Lung (tissue), 11 donors: ENCODE measurements at regions not wholly inside any gene's neighbourhood (a gene's known extent, or its start where the extent isn't known, plus 50 kb on each side); places are given as distances from the start of the nearest gene placed in this dataset.
"Not testable (repeated sequence)": the region's sequence is repeated elsewhere in the genome, so short reads cannot be mapped to it uniquely, and the experiment has no call there.

Experiments
- ATAC-seq: fragments of 200-7000 bp; cut with Tn5 transposase; one replicate; pipeline ENCODE4 v1.9.1; 2020; ENCODE audit warnings: moderate number of reproducible peaks; ENCODE audit not compliant: insufficient read depth, low FRiP score
- DNase-seq, 3 donors: peaks; one replicate each; pipeline ENCODE4 v3.0.0-alpha.2; 2013 to 2017
- H3K27ac ChIP-seq, 2 donors: one replicate each; pipeline ENCODE4 v1.5.1; 2013; ENCODE audit warnings: mild to moderate bottlenecking in 2 of 2, moderate library complexity in 2 of 2, control low read depth in 1 of 2, inconsistent platforms in 1 of 2, low read depth in 1 of 2, low read length in 1 of 2
- H3K27me3 ChIP-seq, 3 donors: one replicate each; pipeline ENCODE4 v1.5.1; 2013; ENCODE audit warnings: low read length in 2 of 3; ENCODE audit not compliant: control insufficient read depth in 3 of 3, insufficient read depth in 3 of 3
- H3K36me3 ChIP-seq, 4 donors: one replicate each; pipeline ENCODE4 v1.5.1; 2013; ENCODE audit warnings: low read length in 4 of 4, mild to moderate bottlenecking in 1 of 4, moderate library complexity in 1 of 4; ENCODE audit not compliant: control insufficient read depth in 4 of 4, insufficient read depth in 4 of 4
- H3K4me1 ChIP-seq, 5 donors: one replicate each; pipeline ENCODE4 v1.5.1; 2013; ENCODE audit warnings: low read length in 5 of 5, mild to moderate bottlenecking in 2 of 5, moderate library complexity in 1 of 5; ENCODE audit not compliant: control insufficient read depth in 5 of 5, insufficient read depth in 5 of 5
- H3K4me3 ChIP-seq: one replicate; pipeline ENCODE4 v1.5.1; 2013; ENCODE audit warnings: mild to moderate bottlenecking, control low read depth, moderate library complexity
- H3K9ac ChIP-seq, 2 donors: one replicate each; pipeline ENCODE4 v1.5.1; 2013; ENCODE audit warnings: low read length in 2 of 2, control low read depth in 1 of 2; ENCODE audit not compliant: insufficient read depth in 1 of 2
- H3K9me3 ChIP-seq, 4 donors: one replicate each; pipeline ENCODE4 v1.5.1; 2013; ENCODE audit warnings: low read length in 3 of 4, mild to moderate bottlenecking in 1 of 4, moderate library complexity in 1 of 4; ENCODE audit not compliant: control insufficient read depth in 4 of 4, insufficient read depth in 3 of 4
- CTCF ChIP-seq: IDR thresholded peaks from 2 replicates; pipeline ENCODE4 v1.5.1; 2012; ENCODE audit warnings: mild to moderate bottlenecking; ENCODE audit errors: control extremely low read depth, extremely low read depth
- WGBS, 2 donors: extraction: QIAGEN DNeasy Blood & Tissue Kit; methylation state at CpG; one replicate each; pipeline ENCODE4 v1.1.7; 2013; 5-methylcytosine and 5-hydroxymethylcytosine counted together
- donor health status: control.
- donor health status: control.
- donor health status: Bipolar disorder and iron deficiency.
- donor health status: healthy.
- donor health status: DM: yes; HTN: yes; CAD: no.

DNA sequence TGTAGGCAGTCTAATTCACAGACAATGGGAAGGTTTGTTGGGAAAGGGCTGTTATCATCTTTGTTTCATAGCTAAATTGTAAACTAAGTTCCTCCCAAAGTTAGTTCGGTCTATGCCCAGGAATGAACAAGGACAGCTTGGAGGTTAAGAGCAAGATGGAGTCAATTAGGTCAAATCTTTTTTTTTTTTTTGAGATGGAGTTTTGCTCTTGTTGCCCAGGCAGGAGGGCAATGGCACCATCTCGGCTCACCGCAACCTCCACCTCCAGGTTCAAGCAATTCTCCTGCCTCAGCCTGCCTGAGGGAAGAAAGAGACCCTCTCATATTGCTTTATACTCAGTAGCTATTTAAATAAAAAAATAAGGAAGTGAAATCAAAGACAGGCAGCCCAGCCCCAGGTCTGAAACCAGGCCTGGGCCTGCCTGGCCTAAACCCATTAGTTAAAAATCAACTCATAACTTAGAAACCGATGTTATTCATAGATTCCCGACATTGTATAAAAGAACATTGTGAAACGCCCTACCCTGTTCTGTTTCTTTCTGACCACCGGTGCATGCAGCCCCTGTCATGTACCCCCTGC, 297.4 kb upstream of the SGCG start:
- Histone ChIP-seq H3K4me1 (no peaks in the 10 kb centered on the region), H3K9ac (no peak overlapping the region), H3K27ac (no peak overlapping the region), H3K9me3 (no peaks in the 10 kb centered on the region), H3K36me3 (no peaks in the 10 kb centered on the region), H3K4me3 (no peak overlapping the region), H3K27me3 (no peaks in the 10 kb centered on the region)
- no peak for TF ChIP-seq CTCF
- DNase-seq: no peak
- ATAC-seq: no peak
- WGBS, 2 donors: 89 to 91% methylated on average over 7 of the region's 7 CpGs

DNA sequence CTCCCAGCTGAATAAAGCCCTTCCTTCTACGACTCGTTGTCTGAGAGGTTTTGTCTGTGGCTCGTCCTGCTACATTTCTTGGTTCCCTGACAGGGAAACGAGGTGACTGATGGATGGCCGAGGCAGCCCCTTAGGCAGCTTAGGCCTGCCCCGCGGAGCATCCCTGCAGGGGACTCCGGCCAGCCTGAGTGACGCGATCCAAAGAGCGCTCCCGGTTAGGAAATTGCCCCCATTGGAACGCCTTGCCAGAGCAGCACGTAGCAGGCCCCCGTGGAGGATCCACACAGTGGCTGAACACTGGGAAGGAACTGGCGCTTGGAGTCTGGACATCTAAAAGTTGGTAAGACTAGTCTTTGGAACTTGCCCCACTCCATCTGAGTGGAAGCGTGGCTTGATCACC, 296.8 kb upstream of the SGCG start:
- H3K9me3 ChIP-seq: no peaks in the 10 kb centered on the region
- H3K27ac ChIP-seq: no peak overlapping the region
- TF ChIP-seq CTCF: no peak
- ATAC-seq (no peak), DNase-seq (no peak)
- H3K27me3 ChIP-seq: no peaks in the 10 kb centered on the region
- 86 to 91% methylated on average over 17 of the region's 17 CpGs for WGBS, 2 donors
- H3K36me3 ChIP-seq: no peaks in the 10 kb centered on the region
- H3K4me1 ChIP-seq: no peaks in the 10 kb centered on the region
- no peak overlapping the region for H3K9ac ChIP-seq
- H3K4me3 ChIP-seq: no peak overlapping the region

DNA sequence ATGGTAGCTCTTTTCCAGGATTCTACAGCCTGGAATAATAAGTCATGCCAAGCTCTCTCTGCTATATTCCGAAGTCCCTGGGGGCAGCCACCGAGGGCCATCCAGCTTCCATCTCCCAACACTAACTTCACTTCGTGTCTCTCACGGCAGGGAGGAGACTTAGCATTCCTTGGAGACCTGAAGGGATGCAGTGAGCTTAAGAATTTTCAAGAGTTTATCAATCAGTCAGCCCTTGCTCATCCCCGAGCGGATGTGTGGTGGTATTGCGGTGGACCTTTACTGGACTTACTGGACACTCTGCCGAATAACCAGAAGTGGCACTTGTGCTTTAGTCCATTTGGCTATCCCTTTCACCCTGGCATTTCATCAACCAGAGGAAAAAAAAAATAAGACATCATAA, 294.7 kb upstream of the SGCG start:
- 86 to 97% methylated on average over 7 to 8 of the region's 8 CpGs for WGBS, 2 donors
- H3K27ac ChIP-seq, H3K9ac ChIP-seq, H3K4me1 ChIP-seq, DNase-seq, H3K27me3 ChIP-seq, H3K36me3 ChIP-seq, H3K4me3 ChIP-seq, H3K9me3 ChIP-seq, ATAC-seq: not testable (repeated sequence)

DNA sequence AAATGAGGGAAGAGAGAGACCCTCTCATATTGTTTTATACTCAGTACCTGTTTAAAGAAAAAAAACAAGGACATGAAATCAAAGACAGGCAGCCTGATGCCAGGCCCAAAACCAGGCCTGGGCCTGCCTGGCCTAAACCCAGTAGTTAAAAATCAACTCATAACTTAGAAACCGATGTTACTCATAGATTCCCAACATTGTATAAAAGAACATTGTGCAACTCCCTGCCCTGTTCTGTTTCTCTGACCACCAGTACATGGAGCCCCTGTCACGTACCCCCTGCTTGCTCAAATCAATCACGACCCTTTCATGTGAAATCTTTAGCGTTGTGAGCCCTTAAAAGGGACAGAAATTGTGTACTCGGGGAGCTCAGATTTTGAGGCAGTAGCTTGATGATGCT, 291.4 kb upstream of the SGCG start:
- H3K27ac ChIP-seq, H3K4me3 ChIP-seq, ATAC-seq, H3K4me1 ChIP-seq, H3K9ac ChIP-seq, DNase-seq, H3K27me3 ChIP-seq, H3K9me3 ChIP-seq, H3K36me3 ChIP-seq: not testable (repeated sequence)
- WGBS, 2 donors: 95% methylated on average over 5 of the region's 5 CpGs
